ENCODE measurements at regions not wholly inside any gene's neighbourhood (a gene's known extent, or its start where the extent isn't known, plus 50 kb on each side); places are given as distances from the start of the nearest gene placed in this dataset.
A peak's percentile ranks its signal among the peaks of the same experiment; 100 is the strongest.

- no peaks in the 10 kb centered on the region for H3K9me3 ChIP-seq (ENCODE audit: low read depth, low read length)
- no peaks in the 10 kb centered on the region for H3K36me3 ChIP-seq (ENCODE audit: insufficient read depth, low read length)
- H4K20me1 ChIP-seq (ENCODE audit: insufficient read depth, low read length): no peaks in the 10 kb centered on the region
- no peak overlapping the region for H2AFZ ChIP-seq (ENCODE audit: low read length)
- no peak overlapping the region for H3K27ac ChIP-seq (ENCODE audit: low read depth, low read length)
- H3K4me3 ChIP-seq (ENCODE audit: insufficient read depth, low read length): no peak overlapping the region
- H3K27me3 ChIP-seq (ENCODE audit: insufficient read depth, low read length): peaks cover 4% of the 10 kb centered on the region
- H3K4me2 ChIP-seq (ENCODE audit: insufficient read depth, low read length): no peak overlapping the region
- no peak for TF ChIP-seq CTCF (IDR thresholded peaks at IDR 0.05; ENCODE audit: extremely low read depth, low read depth, low read length)
- H3K79me2 ChIP-seq (ENCODE audit: insufficient read depth, low read length): no peaks in the 10 kb centered on the region
- no peaks in the 10 kb centered on the region for H3K4me1 ChIP-seq (ENCODE audit: insufficient read depth, low read length)
- peak; percentile 10 for DNase-seq (ENCODE audit: insufficient read length, low spot score, missing footprints)
Observed at GRCh38 chr4:1477045-1477840, 71.0 kb upstream of the NKX1-1 start.

- H3K4me3 ChIP-seq (ENCODE audit: insufficient read depth, low read length): no peak overlapping the region
- H3K9me3 ChIP-seq (ENCODE audit: low read depth, low read length): no peaks in the 10 kb centered on the region
- H3K79me2 ChIP-seq (ENCODE audit: insufficient read depth, low read length): no peaks in the 10 kb centered on the region
- peaks cover 12% of the 10 kb centered on the region for H3K27me3 ChIP-seq (ENCODE audit: insufficient read depth, low read length)
- H3K27ac ChIP-seq (ENCODE audit: low read depth, low read length): no peak overlapping the region
- H2AFZ ChIP-seq (ENCODE audit: low read length): no peak overlapping the region
- no peaks in the 10 kb centered on the region for H3K36me3 ChIP-seq (ENCODE audit: insufficient read depth, low read length)
- H3K4me1 ChIP-seq (ENCODE audit: insufficient read depth, low read length): no peaks in the 10 kb centered on the region
- DNase-seq (ENCODE audit: insufficient read length, low spot score, missing footprints): no peak
- no peak overlapping the region for H3K4me2 ChIP-seq (ENCODE audit: insufficient read depth, low read length)
- no peak for TF ChIP-seq CTCF (IDR thresholded peaks at IDR 0.05; ENCODE audit: extremely low read depth, low read depth, low read length)
- H4K20me1 ChIP-seq (ENCODE audit: insufficient read depth, low read length): no peaks in the 10 kb centered on the region
Observed at GRCh38 chr4:1476140-1476513, 69.9 kb upstream of the NKX1-1 start.

GRCh38 chr4:1475277-1476139, 69.3 kb upstream of the NKX1-1 start:
- Histone ChIP-seq H3K27ac (ENCODE audit: low read depth, low read length) (no peak overlapping the region), H3K4me1 (ENCODE audit: insufficient read depth, low read length) (no peaks in the 10 kb centered on the region), H3K79me2 (ENCODE audit: insufficient read depth, low read length) (no peaks in the 10 kb centered on the region), H3K27me3 (ENCODE audit: insufficient read depth, low read length) (peaks cover 16% of the 10 kb centered on the region), H3K4me2 (ENCODE audit: insufficient read depth, low read length) (no peak overlapping the region), H3K36me3 (ENCODE audit: insufficient read depth, low read length) (no peaks in the 10 kb centered on the region), H3K9me3 (ENCODE audit: low read depth, low read length) (no peaks in the 10 kb centered on the region), H3K4me3 (ENCODE audit: insufficient read depth, low read length) (no peak overlapping the region), H2AFZ (ENCODE audit: low read length) (no peak overlapping the region), H4K20me1 (ENCODE audit: insufficient read depth, low read length) (no peaks in the 10 kb centered on the region)
- DNase-seq (ENCODE audit: insufficient read length, low spot score, missing footprints): peak; percentile 37
- no peak for TF ChIP-seq CTCF (IDR thresholded peaks at IDR 0.05; ENCODE audit: extremely low read depth, low read depth, low read length)

Measured in osteoblast (primary cell).